HG02885 (cell line): ENCODE measurements at regions not wholly inside any gene's neighbourhood (a gene's known extent, or its start where the extent isn't known, plus 50 kb on each side); places are given as distances from the start of the nearest gene placed in this dataset.

Source experiments
- ATAC-seq: cut with Tn5 transposase; IDR thresholded peaks from one replicate; pipeline ENCODE4 v1.9.1; 2021; ENCODE audit warnings: mild to moderate bottlenecking; ENCODE audit not compliant: unreplicated experiment, poor library complexity

DNA sequence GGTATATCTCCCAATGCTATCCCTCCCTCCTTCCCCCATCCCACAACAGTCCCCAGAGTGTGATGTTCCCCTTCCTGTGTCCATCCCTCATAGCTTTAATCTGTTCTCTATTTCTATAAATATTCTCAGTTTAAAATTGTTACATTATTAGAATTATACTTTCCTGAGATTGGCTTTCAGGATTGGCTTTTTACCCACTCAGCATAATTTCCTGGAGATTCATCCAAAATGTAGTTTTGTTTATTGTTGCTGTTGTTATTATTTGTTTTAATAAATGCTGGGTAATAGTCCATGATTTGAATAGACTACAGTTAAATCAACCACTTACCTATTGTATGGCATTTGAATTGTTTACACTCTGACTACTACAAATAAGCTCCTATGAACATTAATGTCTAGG, 936.4 kb downstream of the FAT4 start:
- ATAC-seq = no peak

DNA sequence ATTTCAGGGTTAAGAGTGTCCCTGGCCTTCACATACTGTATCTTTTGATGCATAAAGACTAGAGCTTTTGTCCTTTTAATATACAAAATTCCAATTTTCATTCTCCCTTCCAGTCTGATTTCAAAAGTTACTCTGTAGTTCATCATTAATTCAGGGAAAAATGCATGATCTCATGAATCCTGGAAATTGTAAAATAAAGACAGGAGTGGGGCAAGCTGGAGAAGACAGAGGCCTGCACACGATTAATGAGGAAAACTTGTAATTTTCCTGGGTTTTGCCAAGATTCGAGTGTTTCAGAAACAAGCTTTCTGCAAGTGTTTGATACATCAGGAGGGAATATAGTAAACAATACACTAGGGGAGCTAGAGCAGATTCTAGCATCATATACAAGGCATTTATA, 947.9 kb downstream of the FAT4 start:
- ATAC-seq = no peak

- no peak for ATAC-seq
Measured at GRCh38 chr4:126264839-126265238, 950.1 kb downstream of the FAT4 start.

GRCh38 chr4:126265888-126266287, 951.1 kb downstream of the FAT4 start:
- no peak for ATAC-seq

DNA sequence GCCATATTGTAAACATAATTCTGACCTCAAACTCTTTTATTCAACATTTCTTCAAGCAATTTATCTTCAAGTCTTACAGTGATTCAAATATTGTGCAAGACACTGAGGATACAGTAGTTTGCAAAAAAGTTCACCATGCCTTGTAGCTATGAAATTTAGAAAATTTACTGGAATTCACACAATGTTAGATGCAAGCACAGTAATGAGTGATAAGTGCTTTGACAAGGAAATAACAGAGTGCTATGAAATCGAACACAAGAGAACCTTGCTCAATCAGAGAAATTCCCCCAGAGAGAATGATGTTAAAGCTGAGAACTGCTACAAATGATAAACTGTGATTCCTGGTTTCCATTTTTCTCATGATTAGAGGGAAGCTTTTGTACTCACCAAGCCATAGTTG, 952.9 kb downstream of the FAT4 start:
- no peak for ATAC-seq

- no peak for ATAC-seq
Measured at GRCh38 chr4:126268106-126268505, 953.4 kb downstream of the FAT4 start.

- no peak for ATAC-seq
Measured at GRCh38 chr4:126269106-126269505, 954.4 kb downstream of the FAT4 start.

DNA sequence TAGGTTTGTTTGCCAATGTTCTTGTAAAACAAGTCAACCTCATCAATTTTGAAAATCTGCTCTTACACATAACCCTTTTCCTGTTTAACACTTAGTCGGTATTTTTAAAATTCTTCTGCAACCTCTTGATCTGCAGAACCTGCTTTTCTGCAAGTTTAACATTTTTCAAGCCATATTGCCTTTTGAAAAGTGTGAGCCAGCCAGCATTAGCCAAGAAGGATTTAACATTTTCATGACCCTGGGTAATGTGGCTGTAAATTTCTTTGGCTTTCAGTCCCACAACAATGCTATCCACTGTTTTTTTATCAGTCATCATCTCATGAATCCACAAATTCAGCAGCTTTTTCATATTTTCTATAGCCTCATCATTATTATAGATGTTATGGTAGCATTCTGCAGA, 956.5 kb downstream of the FAT4 start:
- no peak for ATAC-seq

DNA sequence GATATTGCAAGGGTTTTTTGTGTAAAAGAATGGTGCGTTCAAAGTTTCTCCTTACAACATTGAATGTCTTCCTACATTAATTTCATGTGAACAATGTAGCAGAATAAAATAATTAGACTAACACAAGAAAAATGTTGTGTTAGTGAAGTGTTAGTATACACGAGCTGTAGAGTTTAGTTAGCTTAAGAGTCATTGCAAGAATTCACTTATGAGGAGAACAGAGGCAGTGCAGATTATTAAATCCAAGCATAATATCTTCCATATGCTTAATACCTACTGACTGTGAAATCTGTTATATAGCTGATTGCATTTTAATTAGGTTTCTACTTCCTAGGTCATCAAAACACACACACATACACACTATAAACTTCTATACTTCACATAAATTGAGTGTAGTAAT, 959.0 kb downstream of the FAT4 start:
- no peak for ATAC-seq

DNA sequence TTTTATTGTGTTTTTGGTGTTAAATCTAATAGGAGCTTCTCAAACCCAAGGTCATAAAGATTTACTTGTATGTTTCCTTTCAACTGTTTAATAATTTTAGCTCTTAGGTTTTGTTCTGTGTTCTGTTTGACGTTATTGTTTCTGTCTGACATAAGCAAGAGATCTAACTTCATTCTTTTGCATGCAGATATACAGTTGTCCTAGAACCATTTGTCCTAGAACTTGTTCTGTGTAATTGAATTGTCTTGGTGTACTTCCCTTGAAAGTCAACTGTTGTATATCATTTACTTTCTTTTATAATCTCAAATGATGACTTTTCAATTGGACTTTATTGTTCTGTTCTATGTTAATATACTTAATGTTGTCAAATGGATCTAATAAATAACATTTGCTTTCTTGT, 977.1 kb downstream of the FAT4 start:
- ATAC-seq = no peak

DNA sequence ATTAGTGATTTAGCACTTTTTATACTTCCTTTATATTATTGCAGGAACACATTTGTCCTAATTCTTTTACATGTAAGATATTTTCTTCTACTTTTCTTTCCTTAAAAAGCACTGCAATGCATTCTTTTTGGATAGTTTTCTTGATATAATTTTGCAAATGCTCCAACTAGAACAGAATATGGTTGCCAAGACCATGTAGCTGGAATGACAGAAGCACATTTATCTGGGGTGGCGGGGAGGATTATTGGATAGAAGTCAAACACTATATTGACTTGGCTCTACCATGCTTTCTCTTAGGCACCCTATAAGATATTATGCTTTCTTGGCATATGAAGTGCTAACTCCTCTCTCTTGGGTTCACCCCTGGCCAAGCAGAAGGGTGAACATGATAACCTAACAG, 983.5 kb downstream of the FAT4 start:
- no peak for ATAC-seq

DNA sequence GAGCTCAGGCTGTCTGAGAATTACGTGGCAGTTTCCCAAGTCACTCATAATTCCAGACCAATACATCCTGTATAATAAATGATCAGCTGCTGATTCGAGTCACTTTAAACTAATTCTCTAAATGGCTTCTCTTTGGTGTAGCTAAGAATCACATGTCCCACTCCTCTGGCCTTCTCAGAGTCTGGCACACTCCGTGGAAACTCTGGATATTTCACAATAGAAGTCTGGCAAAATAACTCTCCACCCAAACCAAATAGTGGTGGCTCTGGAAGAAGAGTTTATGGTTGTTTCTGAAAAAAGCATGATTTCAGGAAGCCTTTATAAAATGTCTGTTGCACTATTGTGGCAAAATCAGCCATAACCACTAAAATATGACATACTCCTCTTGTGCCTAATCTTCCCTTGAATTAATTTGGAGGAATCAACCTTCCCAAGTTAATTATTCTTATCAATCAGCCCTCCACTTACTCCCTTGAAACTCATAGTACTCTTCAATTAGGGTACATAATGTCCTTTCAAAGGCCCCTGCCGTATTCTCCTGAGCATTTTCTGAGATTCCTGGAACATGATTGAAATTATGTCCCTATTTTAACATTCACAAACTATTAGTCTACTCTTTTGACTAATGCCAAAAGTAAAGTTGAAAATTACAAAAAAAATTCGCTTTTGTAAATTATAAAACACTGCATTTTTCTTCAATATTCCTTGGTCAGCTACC, 991.6 kb downstream of the FAT4 start:
- no peak for ATAC-seq

- no peak for ATAC-seq
Measured at GRCh38 chr4:126318376-126318775, 1003.6 kb downstream of the FAT4 start.

DNA sequence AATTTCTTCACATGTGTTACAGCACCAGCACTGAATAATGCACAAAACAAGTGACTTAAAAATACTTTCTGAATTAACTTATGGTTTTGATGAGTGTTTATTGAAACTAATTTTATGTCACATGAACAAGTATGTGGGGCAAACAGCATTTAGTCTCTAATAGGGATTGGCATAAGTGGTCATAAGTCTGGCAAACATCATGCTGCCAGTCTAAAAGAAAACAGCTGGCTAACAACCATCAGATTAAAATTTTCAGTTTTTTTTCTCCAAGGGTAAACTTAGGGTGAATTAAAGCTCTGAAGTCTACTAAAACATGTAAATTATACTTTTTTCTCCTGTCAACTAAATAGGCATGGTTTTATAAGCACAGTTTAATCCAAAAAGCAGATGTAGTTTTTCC, 1014.2 kb downstream of the FAT4 start:
- ATAC-seq = no peak

GRCh38 chr4:126338548-126338947, 1023.8 kb downstream of the FAT4 start:
- ATAC-seq = no peak

- no peak for ATAC-seq
Measured at GRCh38 chr4:126341927-126342326, 1027.2 kb downstream of the FAT4 start.

- ATAC-seq = no peak
Measured at GRCh38 chr4:126344472-126344871, 1029.7 kb downstream of the FAT4 start.

DNA sequence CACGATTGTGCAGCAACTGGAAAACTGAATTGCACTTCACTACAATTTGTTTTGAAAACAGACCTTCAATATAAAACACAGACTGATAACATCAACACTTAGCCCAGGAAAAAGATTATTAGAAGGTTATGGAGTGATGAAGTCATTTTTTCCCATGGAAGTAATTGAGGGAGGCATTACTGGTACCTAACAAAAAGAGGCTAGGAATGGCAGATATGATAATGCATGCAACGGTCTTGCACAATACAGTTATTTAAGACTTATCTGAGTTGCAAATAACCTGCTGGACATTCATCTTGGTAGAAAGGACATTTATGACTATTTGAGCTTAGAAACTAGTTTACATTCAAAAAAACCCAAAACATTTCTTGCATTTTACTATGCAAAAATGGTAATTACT, 1031.9 kb downstream of the FAT4 start:
- no peak for ATAC-seq

DNA sequence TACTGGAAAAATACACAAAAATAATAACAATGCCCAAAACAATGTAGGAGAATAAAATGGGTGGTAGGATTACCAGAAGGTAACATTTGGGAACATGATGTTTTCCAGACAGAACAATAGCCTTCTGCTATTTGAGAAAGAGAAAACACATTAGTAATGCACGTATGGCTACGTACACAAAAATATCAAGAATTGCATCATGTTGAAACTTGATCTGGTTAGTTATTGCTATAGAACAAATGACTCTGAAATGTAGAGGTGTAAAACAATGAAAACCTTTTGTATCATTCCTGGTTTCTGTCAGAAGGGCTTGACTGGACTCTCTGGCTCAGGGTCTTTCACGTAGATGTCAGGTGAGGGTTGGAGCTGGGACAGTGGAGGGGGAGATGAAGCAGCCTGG, 1040.0 kb downstream of the FAT4 start:
- no peak for ATAC-seq

- ATAC-seq = no peak
Measured at GRCh38 chr4:126358041-126358440, 1043.3 kb downstream of the FAT4 start.

- ATAC-seq = no peak
Measured at GRCh38 chr4:126361287-126361686, 1046.5 kb downstream of the FAT4 start.

DNA sequence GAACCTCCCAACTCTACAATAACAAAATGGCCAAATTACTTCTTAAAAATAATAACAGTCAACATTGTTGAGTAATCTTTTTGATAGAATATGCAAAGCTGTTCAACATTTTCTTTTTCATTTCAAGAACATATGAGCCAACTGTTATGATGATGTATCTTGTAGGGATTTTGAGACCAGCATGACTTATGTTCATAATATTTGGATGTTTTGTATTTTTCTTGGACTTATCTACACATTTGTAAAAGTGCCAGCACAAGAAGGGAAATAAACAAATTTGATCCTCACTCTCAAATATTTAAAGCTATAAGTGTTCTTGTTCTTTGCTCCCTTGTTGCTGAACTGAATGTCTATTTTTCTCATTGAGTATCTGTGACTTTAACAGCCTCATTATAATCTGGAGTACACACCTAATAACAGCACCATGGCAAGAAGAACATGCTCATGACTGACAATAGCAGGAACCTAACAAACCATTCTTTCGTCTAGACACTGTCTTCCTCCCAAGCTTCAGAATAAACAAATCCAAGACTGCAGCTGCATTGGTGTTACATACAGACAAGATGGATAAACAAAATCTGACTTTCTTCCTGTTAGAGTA, 1049.7 kb downstream of the FAT4 start:
- no peak for ATAC-seq
